ENCODE measurements at regions not wholly inside any gene's neighbourhood (a gene's known extent, or its start where the extent isn't known, plus 50 kb on each side); places are given as distances from the start of the nearest gene placed in this dataset.
"Not testable (repeated sequence)": the region's sequence is repeated elsewhere in the genome, so short reads cannot be mapped to it uniquely, and the experiment has no call there.

GRCh38 chr6:8855411-8855810, 420.1 kb upstream of the SLC35B3 start:
- H3K36me3 ChIP-seq (ENCODE audit: low read depth), result no peaks in the 10 kb centered on the region
- no peak overlapping the region for H3K4me3 ChIP-seq
- no peaks in the 10 kb centered on the region for H3K9me3 ChIP-seq
- DNase-seq (no peak), ATAC-seq (no peak)
- no peaks in the 10 kb centered on the region for H3K4me1 ChIP-seq (ENCODE audit: low read depth)
- intact Hi-C loops (cut with DNase I, micrococcal nuclease), result no loop called here
- TF ChIP-seq, protein P1, sequence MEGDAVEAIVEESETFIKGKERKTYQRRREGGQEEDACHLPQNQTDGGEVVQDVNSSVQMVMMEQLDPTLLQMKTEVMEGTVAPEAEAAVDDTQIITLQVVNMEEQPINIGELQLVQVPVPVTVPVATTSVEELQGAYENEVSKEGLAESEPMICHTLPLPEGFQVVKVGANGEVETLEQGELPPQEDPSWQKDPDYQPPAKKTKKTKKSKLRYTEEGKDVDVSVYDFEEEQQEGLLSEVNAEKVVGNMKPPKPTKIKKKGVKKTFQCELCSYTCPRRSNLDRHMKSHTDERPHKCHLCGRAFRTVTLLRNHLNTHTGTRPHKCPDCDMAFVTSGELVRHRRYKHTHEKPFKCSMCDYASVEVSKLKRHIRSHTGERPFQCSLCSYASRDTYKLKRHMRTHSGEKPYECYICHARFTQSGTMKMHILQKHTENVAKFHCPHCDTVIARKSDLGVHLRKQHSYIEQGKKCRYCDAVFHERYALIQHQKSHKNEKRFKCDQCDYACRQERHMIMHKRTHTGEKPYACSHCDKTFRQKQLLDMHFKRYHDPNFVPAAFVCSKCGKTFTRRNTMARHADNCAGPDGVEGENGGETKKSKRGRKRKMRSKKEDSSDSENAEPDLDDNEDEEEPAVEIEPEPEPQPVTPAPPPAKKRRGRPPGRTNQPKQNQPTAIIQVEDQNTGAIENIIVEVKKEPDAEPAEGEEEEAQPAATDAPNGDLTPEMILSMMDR (IDR thresholded peaks at IDR 0.05), result no peak

- Histone ChIP-seq H3K4me1 (ENCODE audit: low read depth) (no peaks in the 10 kb centered on the region), H3K4me3 (no peak overlapping the region), H3K36me3 (ENCODE audit: low read depth) (no peaks in the 10 kb centered on the region), H3K9me3 (no peaks in the 10 kb centered on the region)
- TF ChIP-seq, protein P1 (IDR thresholded peaks at IDR 0.05), result no peak
- intact Hi-C loops (cut with DNase I, micrococcal nuclease), result no loop called here
- DNase-seq, result no peak
- no peak for ATAC-seq
Observed at GRCh38 chr6:8852332-8852731, 417.0 kb upstream of the SLC35B3 start.

GRCh38 chr6:8846680-8847079, 411.3 kb upstream of the SLC35B3 start:
- H3K36me3 ChIP-seq (ENCODE audit: low read depth); H3K4me3 ChIP-seq; ATAC-seq; intact Hi-C loops (cut with DNase I, micrococcal nuclease); DNase-seq; H3K9me3 ChIP-seq; H3K4me1 ChIP-seq (ENCODE audit: low read depth): not testable (repeated sequence)

- ATAC-seq (no peak), DNase-seq (no peak)
- Histone ChIP-seq H3K36me3 (ENCODE audit: low read depth) (no peaks in the 10 kb centered on the region), H3K4me3 (no peak overlapping the region), H3K9me3 (no peaks in the 10 kb centered on the region), H3K4me1 (ENCODE audit: low read depth) (no peaks in the 10 kb centered on the region)
- TF ChIP-seq, protein P1 (IDR thresholded peaks at IDR 0.05), result no peak
- intact Hi-C loops (cut with DNase I, micrococcal nuclease), result no loop called here
Observed at GRCh38 chr6:8845690-8846089, 410.3 kb upstream of the SLC35B3 start.

DNA sequence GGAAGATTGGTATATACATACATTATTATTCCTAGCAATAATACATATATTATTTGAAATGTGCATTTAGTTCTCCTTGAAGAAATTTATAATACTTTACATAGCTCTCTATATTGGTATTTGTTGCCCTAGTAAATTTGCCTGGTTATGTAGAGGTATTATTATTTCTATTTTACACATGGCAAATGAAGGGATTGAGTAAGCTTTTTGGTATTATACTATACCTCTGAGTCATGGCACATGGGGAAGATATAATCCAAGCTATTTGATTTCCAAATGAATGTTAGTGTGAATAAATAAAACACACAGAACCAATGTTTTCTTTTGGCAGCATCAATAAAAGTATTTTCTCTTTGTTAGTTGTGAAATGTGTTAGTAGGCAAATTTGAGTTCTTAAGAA, 409.6 kb upstream of the SLC35B3 start:
- TF ChIP-seq, protein P1 (IDR thresholded peaks at IDR 0.05), result no peak
- Histone ChIP-seq H3K36me3 (ENCODE audit: low read depth) (no peaks in the 10 kb centered on the region), H3K4me1 (ENCODE audit: low read depth) (no peaks in the 10 kb centered on the region), H3K9me3 (no peaks in the 10 kb centered on the region), H3K4me3 (no peak overlapping the region)
- intact Hi-C loops (cut with DNase I, micrococcal nuclease), result no loop called here
- no peak for DNase-seq
- ATAC-seq, result no peak

GRCh38 chr6:8839626-8840025, 404.3 kb upstream of the SLC35B3 start:
- ATAC-seq, result no peak
- no peak overlapping the region for H3K4me3 ChIP-seq
- H3K36me3 ChIP-seq (ENCODE audit: low read depth), result no peaks in the 10 kb centered on the region
- TF ChIP-seq, protein P1 (IDR thresholded peaks at IDR 0.05), result no peak
- intact Hi-C loops (cut with DNase I, micrococcal nuclease), result no loop called here
- no peaks in the 10 kb centered on the region for H3K9me3 ChIP-seq
- no peaks in the 10 kb centered on the region for H3K4me1 ChIP-seq (ENCODE audit: low read depth)
- DNase-seq, result no peak
